GM19193 (cell line): ENCODE measurements at regions not wholly inside any gene's neighbourhood (a gene's known extent, or its start where the extent isn't known, plus 50 kb on each side); places are given as distances from the start of the nearest gene placed in this dataset.

Source experiments
- POLR2A ChIP-seq: IDR thresholded peaks from 4 replicates; pipeline ENCODE4 v1.6.1; 2011; ENCODE audit not compliant: insufficient read depth, insufficient read length; ENCODE audit errors: extremely low read depth

GRCh38 chr6:156181506-156181905 is 595.7 kb upstream of the ARID1B start:
- no peak for TF ChIP-seq POLR2A

- no peak for TF ChIP-seq POLR2A
Measured at GRCh38 chr6:156175971-156176421, 601.2 kb upstream of the ARID1B start.

- TF ChIP-seq POLR2A = no peak
Measured at GRCh38 chr6:156175433-156175832, 601.7 kb upstream of the ARID1B start.

GRCh38 chr6:156174031-156174890 is 602.9 kb upstream of the ARID1B start:
- TF ChIP-seq POLR2A = no peak

- no peak for TF ChIP-seq POLR2A
Measured at GRCh38 chr6:156169371-156169770, 607.8 kb upstream of the ARID1B start.

GRCh38 chr6:156167625-156168071 is 609.5 kb upstream of the ARID1B start:
- TF ChIP-seq POLR2A = no peak

GRCh38 chr6:156167016-156167624 is 610.1 kb upstream of the ARID1B start:
- TF ChIP-seq POLR2A = no peak

GRCh38 chr6:156166093-156166492 is 611.1 kb upstream of the ARID1B start:
- no peak for TF ChIP-seq POLR2A

GRCh38 chr6:156164701-156165452 is 612.3 kb upstream of the ARID1B start:
- TF ChIP-seq POLR2A = no peak

GRCh38 chr6:156163311-156163710 is 613.9 kb upstream of the ARID1B start:
- TF ChIP-seq POLR2A = no peak

GRCh38 chr6:156161471-156161870 is 615.7 kb upstream of the ARID1B start:
- TF ChIP-seq POLR2A = no peak

- no peak for TF ChIP-seq POLR2A
Measured at GRCh38 chr6:156160795-156161165, 616.4 kb upstream of the ARID1B start.

GRCh38 chr6:156160007-156160794 is 617.0 kb upstream of the ARID1B start:
- no peak for TF ChIP-seq POLR2A

- TF ChIP-seq POLR2A = no peak
Measured at GRCh38 chr6:156154896-156155295, 622.3 kb upstream of the ARID1B start.

- TF ChIP-seq POLR2A = no peak
Measured at GRCh38 chr6:156150391-156150790, 626.8 kb upstream of the ARID1B start.
